Thyroid gland (tissue), 4 donors: ENCODE measurements at regions not wholly inside any gene's neighbourhood (a gene's known extent, or its start where the extent isn't known, plus 50 kb on each side); places are given as distances from the start of the nearest gene placed in this dataset.

Source experiments
- POLR2A ChIP-seq, 2 donors: fragments of 450-650 bp; IDR thresholded peaks; one replicate each; pipeline ENCODE4 v1.6.1; 2017; ENCODE audit warnings: antibody characterized with exemption in 2 of 2, mild to moderate bottlenecking in 2 of 2, moderate library complexity in 1 of 2
- TF ChIP-seq, protein P1 (sequence below), 6 experiments: fragments of 200-600 bp in 3 of 6; fragments of 450-650 bp in 3 of 6; sonication (generic) in 3 of 6; IDR thresholded peaks; one replicate each; pipeline ENCODE4 v1.5.1; 2016 to 2019; ENCODE audit warnings: antibody characterized with exemption in 6 of 6, mild to moderate bottlenecking in 2 of 6, inconsistent platforms in 1 of 6, moderate library complexity in 1 of 6

DNA sequence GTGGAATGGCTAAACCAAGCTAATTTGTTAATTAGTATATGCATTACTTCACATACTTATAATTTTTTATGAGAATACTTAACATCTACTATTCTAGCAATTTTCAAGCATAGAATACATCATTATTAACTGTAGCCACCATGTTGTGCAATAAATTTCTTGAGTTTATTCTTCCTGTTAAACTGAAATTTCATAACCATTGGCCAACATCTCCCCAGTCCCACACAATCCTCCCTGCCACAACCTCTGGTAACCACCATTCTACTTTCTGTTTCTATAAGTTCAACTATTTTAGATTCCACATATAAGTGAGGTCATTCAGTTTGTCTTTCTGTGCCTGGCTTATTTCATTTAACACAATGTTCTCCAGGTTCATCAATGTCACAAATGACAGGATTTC is 208.5 kb downstream of the PPP4R3C start:
- TF ChIP-seq, protein P1, sequence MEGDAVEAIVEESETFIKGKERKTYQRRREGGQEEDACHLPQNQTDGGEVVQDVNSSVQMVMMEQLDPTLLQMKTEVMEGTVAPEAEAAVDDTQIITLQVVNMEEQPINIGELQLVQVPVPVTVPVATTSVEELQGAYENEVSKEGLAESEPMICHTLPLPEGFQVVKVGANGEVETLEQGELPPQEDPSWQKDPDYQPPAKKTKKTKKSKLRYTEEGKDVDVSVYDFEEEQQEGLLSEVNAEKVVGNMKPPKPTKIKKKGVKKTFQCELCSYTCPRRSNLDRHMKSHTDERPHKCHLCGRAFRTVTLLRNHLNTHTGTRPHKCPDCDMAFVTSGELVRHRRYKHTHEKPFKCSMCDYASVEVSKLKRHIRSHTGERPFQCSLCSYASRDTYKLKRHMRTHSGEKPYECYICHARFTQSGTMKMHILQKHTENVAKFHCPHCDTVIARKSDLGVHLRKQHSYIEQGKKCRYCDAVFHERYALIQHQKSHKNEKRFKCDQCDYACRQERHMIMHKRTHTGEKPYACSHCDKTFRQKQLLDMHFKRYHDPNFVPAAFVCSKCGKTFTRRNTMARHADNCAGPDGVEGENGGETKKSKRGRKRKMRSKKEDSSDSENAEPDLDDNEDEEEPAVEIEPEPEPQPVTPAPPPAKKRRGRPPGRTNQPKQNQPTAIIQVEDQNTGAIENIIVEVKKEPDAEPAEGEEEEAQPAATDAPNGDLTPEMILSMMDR (IDR thresholded peaks at IDR 0.05), result no peak
- no peak for TF ChIP-seq POLR2A (IDR thresholded peaks at IDR 0.05)
